Fibroblast of the aortic adventitia (primary cell): ENCODE measurements at regions not wholly inside any gene's neighbourhood (a gene's known extent, or its start where the extent isn't known, plus 50 kb on each side); places are given as distances from the start of the nearest gene placed in this dataset.
"Not testable (repeated sequence)": the region's sequence is repeated elsewhere in the genome, so short reads cannot be mapped to it uniquely, and the experiment has no call there.

Source experiments
- DNase-seq: peaks from one replicate; pipeline ENCODE4 v3.0.0-alpha.2; 2010; ENCODE audit warnings: low read depth
- H3K4me3 ChIP-seq: 2 replicates; pipeline ENCODE4 v1.5.1; 2011; ENCODE audit warnings: low read depth, mild to moderate bottlenecking, control low read depth, low read length, moderate library complexity
- CTCF ChIP-seq: IDR thresholded peaks from 2 replicates; pipeline ENCODE4 v1.5.1; 2011; ENCODE audit warnings: mild to moderate bottlenecking, low read length, control low read depth, inconsistent platforms; ENCODE audit not compliant: insufficient read depth

GRCh38 chr10:90112681-90113080 lies 411.3 kb downstream of the KIF20B start:
- peak; percentile 83 for DNase-seq
- H3K4me3 ChIP-seq: no peak overlapping the region
- no peak for TF ChIP-seq CTCF

- DNase-seq, H3K4me3 ChIP-seq: not testable (repeated sequence)
These were observed 417.2 kb downstream of the KIF20B start for GRCh38 chr10:90118567-90118966.

DNA sequence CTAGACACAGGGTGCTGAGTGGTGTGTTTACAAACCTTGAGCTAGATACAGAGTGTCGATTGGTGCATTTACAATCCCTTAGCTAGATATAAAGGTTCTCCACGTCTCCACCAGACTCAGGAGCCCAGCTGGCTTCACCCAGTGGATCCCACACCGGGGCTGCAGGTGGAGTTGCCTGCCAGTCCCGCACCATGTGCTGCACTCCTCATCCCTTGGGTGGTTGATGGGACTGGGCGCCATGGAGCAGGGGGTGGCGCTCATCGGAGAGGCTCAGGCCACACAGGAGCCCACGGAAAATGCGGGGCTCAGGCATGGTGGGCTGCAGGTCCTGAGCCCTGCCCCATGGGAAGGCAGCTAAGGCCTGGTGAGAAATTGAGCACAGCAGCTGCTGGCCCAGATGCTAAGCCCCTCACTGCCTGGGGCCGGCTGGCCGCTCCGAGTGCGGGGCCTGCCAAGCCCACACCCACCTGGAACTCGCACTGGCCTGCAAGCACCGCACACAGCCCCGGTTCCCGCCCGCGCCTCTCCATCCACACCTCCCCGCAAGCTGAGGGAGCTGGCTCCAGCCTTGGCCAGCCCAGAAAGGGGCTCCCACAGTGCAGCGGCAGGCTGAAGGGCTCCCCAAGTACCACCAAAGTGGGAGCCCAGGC lies 418.4 kb downstream of the KIF20B start:
- not testable (repeated sequence) for DNase-seq, H3K4me3 ChIP-seq

- no peak overlapping the region for H3K4me3 ChIP-seq
- peak; percentile 94 for DNase-seq
- TF ChIP-seq CTCF: peak; percentile 46
These were observed 424.3 kb downstream of the KIF20B start for GRCh38 chr10:90125456-90126255.

DNA sequence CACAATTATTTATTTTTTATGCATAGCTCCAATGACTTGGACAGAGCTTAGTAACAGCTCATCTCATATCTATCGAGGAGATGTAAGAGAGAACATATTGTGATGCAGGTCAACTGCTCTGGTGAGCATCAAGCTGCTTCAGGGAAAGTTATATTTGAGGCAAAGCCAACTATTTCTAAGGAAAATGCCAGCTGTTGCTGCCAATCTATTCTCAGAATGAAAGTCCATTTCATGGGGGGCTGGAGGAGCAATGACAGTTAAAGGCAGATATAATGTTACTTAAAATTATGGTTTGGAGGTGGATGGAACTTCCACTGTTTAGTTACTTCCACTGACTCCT lies 424.8 kb downstream of the KIF20B start:
- H3K4me3 ChIP-seq: no peak overlapping the region
- no peak for DNase-seq
- no peak for TF ChIP-seq CTCF

DNA sequence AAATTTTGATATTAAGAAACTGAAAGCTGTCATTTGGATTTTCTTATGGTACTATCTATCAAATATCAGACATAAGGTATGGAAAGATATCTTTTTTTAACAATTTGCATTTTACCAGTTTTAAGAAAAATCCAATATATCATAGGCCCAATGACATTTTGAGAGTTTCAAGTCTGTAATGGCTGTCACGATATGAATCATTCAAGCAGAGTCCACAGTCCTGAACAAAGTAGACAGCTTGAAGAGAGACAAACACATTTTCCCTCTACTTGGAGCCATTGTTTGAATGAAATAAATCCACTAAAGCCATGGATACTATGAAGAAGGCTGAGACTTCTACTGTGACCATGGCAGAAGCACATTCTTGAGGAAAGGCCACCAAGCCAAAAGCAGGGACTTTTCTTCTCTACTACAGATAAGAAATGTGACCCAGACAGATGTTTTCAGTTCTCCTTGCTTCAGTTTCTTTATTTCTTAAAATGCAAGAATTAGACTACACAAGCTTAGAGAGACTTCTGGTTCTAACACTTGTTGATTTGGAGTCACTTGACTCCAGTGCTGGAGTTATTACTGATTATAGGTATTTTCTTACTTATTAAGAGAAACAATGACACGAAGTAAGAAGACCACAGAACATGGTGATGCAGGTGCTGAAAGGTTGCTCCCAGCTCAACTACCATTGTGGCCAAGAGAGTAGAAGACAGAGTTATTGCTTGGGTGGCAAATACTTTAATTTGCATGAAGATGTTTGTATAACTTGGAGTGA lies 429.1 kb downstream of the KIF20B start:
- H3K4me3 ChIP-seq: no peak overlapping the region
- no peak for DNase-seq
- TF ChIP-seq CTCF: no peak

- TF ChIP-seq CTCF: no peak
- no peak for DNase-seq
- H3K4me3 ChIP-seq: no peak overlapping the region
These were observed 432.2 kb downstream of the KIF20B start for GRCh38 chr10:90133606-90134005.
